ENCODE measurements at regions not wholly inside any gene's neighbourhood (a gene's known extent, or its start where the extent isn't known, plus 50 kb on each side); places are given as distances from the start of the nearest gene placed in this dataset.

- TF ChIP-seq CTCF (IDR thresholded peaks at IDR 0.05) (no peak), EZH2 (IDR thresholded peaks at IDR 0.05; ENCODE audit: borderline replicate concordance, insufficient read depth, low read depth, low read length, poor library complexity, severe bottlenecking) (no peak)
These were observed 83.9 kb upstream of the CLDN5 start for GRCh38 chr22:19608003-19608690.
